Panc1 (cell line): ENCODE measurements at regions not wholly inside any gene's neighbourhood (a gene's known extent, or its start where the extent isn't known, plus 50 kb on each side); places are given as distances from the start of the nearest gene placed in this dataset.

Experiments
- CTCF ChIP-seq: fragments of 450-650 bp; IDR thresholded peaks from 2 replicates; pipeline ENCODE4 v1.5.1; 2017; ENCODE audit warnings: mild to moderate bottlenecking
- POLR2AphosphoS5 ChIP-seq: IDR thresholded peaks from 2 replicates; pipeline ENCODE4 v1.6.1; 2012; ENCODE audit warnings: mild to moderate bottlenecking, low read depth, low read length, moderate library complexity
- REST ChIP-seq, 2 experiments: IDR thresholded peaks; 2 replicates each; pipeline ENCODE4 v1.6.1; 2011 to 2012; ENCODE audit warnings: low read depth in 2 of 2, control low read depth in 1 of 2, low read length in 1 of 2, mild to moderate bottlenecking in 1 of 2, moderate library complexity in 1 of 2; ENCODE audit not compliant: insufficient read depth in 1 of 2
- SIN3A ChIP-seq: IDR thresholded peaks from 2 replicates; pipeline ENCODE4 v1.6.1; 2012; ENCODE audit warnings: low read depth, mild to moderate bottlenecking, low read length, moderate library complexity, borderline replicate concordance; ENCODE audit not compliant: insufficient read depth

- TF ChIP-seq CTCF = no peak
- no peak for TF ChIP-seq POLR2AphosphoS5
- TF ChIP-seq REST (IDR thresholded peaks at IDR 0.05; ENCODE audit: insufficient read depth in 1 of 2, low read depth in 2 of 2, low read length in 1 of 2) = no peak
- no peak for TF ChIP-seq SIN3A
Observed at GRCh38 chr20:22346716-22347115, 237.7 kb downstream of the FOXA2 start.
